ENCODE measurements at regions not wholly inside any gene's neighbourhood (a gene's known extent, or its start where the extent isn't known, plus 50 kb on each side); places are given as distances from the start of the nearest gene placed in this dataset.

DNA sequence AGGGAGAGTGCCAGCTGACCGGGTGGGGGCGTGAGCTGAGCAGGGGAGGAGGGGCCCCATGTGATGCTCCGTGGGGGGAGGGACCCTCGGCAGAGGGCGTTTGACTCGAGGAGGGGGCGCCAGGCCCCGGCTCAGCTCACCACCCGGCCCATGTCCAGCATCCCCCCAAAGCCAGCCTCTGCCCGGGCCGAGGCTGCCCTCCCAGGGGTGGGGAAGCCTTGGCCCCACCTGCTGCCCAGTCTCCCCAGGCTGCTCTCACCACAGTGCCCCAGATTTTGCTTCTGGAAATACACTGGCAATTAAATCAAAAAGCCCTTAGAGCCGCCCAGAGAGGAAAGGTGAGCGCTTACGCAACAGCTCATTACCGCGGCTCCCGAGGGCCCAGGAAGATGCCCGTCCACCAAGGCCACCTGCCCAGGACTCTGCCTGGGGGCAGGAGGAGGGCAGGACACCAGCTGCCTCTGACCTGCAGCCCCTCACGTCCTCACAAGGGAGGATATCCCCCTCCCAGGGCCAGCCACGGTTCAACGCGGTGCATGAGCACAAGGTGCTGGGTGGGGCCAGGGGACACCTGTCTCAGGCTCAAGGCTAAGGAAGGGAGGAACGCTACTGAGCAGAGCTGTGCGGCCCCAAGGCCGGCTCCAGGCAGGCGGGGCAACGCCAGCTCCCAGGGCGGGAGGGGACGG, 70.0 kb upstream of the INPP5A start:
- DNase-seq, result peak; percentile 59

DNA sequence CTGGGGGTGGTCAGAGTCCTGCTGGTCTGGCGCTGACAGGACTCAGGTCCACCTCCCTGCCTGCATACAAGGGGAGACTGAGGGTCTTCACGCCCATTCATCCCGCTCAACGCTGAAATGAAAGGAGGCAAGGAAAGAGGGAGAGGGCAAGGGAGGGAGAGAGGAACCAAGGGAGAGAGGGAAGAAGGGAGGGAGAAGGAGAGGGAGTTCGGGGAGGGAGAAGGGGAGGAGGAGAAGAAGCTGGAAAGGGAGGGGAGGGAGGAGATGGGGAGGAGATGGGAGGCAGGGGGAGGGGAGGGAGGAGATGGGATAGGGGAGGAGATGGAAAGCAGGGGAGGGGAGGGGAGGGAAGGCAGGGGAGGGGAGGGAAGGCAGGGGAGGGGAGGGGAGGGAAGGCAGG, 69.4 kb upstream of the INPP5A start:
- no peak for DNase-seq

GRCh38 chr10:132468651-132469050, 68.9 kb upstream of the INPP5A start:
- no peak for DNase-seq

DNA sequence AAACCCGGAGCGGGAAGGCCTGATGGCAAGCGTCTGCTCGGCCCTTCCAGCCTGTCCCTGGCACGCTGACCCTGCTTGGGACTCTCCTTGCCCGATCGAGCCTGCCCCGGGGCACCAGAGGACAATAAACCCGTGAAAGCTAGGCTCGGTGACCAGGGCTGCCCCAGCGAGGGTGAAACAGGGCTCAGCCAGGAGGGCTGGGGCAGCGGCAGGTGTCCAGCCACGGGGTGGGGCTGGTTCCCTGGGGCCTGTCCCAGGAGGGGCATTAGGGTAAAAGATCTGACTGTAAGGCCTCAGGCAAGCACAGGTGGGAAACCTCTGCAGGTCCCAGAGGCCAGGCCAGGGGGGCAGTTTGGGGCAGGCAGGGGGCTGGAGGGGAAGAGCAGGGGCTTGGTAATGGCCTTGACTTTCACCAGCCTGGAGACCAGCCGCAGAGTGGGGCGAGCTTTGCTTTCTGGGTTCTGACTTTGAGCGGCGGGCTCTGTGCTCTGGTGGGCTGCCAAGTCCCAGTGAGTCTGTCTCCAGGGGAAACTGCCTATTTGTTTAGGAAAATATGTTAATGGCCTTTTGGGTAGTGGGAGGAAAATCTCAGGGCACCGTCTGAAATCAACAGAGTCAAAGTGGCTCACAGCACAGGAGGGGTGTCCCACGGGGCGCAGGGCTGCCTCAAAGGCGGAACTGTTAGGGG, 68.2 kb upstream of the INPP5A start:
- peak; percentile 79 for DNase-seq

DNA sequence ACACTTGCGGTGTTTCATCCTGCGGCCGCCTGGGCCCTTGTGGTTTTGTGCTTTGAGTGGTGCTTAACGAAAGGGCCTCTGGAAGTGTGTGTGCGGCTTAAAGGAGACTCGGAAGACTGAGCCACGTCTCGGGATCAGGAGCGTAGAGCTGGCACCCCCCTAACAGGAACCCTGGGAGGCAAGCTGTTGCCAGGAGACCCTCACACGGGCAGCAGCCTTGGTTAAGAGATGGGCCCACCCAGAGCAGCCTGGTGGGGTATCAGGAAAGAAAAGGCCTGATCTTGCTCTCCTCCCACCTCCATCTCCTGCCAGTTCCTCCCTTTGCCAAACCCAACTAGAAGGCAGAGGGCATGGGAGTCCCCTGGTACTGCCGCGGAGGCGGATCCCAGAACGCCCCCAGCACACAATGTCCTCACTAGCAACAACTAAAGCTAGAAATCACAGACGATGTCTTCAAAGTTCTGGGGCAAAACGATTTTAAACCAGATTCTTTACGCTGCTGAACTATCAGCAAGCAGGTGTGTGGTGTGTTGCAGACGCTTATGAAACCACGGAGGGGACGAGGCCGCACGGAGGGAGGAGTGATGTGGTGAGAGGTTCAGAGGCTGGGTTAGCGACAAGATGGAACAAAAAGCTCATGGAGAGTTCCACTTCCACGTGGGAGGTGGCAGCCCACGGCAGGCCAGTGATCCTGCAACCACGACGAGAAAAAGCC, 67.0 kb upstream of the INPP5A start:
- DNase-seq, result no peak

DNA sequence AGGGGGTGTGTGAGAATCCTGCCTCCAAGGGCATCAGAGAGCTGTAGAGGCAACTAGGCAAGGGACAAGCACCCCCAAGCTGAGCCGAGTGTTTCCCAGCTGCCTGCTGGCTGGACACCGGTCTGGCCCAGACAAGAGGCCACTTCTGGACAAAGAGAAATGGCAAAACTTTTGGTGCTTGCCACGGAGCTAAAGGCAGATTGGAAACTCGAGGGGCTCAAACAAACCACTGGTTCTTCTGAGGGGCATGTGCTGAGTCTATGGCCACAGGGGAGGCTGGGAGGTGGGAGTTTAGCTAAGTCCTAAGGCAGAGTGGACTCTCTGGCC, 66.5 kb upstream of the INPP5A start:
- DNase-seq, result no peak

DNA sequence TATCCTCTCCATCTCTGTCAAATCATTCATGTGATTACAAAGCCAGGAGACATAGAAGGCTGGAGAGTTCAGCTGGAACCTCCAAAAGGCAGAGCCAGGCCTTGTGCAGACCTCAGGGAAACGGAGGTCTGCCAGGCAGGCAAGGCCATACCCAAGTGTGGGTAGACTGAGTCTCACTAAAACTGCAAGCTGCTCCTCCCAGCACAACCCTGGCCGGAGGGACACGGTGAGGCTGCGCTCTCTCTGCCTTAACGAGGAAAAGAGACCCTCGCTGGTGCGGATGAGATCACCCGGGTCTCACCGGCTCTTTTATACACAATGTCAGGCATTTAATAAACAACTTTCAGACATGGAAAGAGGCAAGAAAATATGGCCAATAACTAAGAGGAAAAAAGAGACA, 66.1 kb upstream of the INPP5A start:
- DNase-seq, result no peak

GRCh38 chr10:132475086-132475485, 62.5 kb upstream of the INPP5A start:
- DNase-seq, result no peak

DNA sequence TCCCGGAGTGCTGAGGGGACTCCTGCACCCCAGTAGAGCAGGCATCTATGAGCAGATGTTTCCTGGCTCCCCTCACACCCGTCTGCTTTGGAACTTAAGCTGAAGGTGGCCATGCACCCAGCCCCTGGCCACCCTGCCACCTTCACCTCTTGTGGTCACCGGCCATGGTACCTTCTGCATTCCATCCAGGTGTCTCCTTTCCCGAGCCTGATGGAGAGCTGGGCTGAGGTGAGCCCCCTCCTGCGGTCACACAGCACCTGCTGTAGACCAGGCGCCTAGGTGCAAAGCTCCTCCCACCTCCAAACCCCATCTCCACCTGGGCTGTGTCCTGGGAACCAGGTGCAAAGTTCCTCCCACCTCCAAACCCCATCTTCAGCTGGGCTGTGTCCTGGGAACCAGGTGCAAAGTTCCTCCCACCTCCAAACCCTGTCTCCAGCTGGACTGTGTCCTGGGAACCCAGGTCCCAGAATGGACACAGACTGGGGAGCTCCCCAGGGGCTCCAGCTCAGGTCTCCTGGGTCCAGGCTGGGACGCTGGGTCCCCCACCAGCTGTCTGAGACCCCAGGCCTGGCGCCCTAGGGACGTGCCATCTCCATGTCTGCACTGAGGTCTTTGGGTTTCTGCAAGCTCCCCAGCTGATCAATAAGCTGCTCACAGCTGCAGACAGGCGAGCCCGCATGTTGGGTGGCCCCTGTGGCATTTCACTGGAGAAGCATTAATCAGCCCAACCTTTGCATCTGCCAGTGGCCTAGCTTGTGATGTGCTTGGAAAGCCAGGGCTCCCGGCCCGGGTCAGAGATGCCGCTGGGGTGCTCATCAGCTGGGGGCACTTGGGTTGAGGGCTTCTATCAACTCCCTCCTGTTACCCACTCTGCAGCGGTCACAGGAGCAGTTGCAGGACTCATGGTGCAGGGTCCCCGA, 61.2 kb upstream of the INPP5A start:
- DNase-seq, result no peak

- DNase-seq, result no peak
Observed at GRCh38 chr10:132477066-132477397, 60.6 kb upstream of the INPP5A start.

DNA sequence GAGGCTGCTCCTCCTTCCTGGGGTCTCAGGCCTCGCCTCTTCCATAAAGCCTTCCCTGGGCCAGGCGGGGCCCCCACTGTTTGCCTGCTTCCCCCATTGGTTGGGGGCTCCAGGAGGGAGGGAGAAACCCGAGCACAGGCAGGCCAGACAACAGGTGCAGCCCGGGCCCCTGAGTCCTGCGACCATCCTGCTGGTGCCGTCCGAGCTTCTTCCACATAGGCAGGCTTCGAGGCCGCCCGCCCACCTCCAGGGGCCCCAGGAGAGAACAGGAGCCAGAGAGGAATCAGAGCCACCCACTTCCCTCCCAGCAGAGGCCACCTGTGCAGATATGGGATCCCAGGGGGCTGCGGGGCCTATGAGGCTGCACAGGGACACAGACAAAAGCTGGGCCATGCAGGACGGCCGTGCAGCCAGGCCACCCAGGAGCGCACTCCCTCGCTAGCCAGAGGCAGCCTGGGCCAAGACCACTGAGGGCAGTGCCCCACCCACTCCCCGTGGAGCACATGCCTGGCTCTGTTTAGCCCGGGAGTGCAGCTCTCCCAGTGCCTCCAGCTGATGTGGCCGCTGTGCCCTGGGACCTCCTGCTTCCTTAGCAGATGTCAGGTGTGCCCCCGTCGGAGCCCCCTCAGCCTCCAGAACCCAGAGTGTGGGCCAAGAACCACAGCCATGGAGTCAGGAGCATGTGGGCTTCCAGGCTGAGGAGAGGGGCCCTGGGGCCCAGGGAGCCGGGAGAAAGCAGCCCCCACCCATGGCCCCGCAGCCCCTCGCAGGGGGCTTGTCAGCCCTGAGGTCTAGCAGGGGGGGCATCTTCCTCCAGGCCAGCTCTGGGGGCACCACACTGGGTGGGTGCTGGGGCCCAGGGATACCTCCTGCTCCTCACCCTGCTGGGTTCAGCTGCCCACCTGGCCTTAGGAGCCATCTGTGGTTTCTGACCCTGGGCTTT, 59.9 kb upstream of the INPP5A start:
- DNase-seq, result no peak

DNA sequence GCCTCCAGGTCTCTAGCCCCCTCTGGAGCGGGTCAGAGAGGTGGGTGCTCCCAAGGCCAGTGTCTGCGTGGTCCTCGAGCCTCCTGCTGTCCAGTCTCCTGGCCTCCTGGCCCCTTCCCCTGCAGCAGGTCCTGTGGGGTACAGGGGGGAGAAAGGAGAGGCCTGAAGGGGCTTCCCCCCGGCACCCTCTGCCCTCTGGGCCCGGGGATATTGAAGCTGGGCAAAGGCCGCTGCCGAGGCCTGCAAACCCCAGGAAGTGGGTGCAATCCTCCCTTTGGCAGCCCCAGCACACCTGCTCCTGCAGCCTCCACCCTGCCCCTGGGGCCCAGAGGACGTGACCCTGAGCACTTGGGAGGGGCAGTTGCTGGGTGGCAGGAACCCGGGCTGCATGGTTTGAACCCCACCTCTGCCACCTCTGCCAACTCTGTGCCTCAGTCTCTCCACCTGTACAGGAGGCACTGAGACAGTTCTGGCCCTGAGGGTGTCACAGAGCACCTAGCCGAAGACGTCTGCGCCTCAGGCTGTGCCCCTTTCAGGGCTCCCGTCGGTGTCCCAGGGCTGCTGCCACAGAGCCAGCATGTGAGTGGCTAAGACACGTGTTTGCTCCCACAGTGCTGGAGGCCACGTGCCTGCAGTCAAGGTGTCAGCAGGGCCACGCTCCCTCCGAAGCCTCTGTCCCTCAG, 59.1 kb upstream of the INPP5A start:
- DNase-seq, result no peak

GRCh38 chr10:132479024-132479602, 58.5 kb upstream of the INPP5A start:
- DNase-seq, result no peak

GRCh38 chr10:132479603-132480221, 57.9 kb upstream of the INPP5A start:
- no peak for DNase-seq

DNA sequence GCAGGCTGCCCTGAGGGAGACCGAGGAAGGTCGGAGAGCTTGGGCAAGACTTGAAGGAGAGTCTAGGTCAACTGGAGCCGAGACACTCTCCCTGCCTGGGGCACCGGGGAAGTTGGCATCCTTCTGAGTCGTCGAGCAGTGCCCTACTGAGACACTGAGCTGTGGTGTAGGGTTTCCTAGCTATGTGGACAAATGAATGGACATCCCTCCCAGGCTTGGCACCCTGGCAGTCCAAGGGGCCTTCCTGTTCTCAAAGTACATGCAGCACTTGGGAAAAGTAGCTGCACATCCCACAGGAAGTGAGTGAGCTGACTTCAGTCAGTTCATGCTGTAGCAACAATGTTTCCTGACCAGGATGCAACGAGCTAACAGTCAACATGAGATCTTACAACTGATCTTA, 57.2 kb upstream of the INPP5A start:
- DNase-seq, result no peak

GRCh38 chr10:132481690-132482089, 55.9 kb upstream of the INPP5A start:
- DNase-seq, result no peak

GRCh38 chr10:132482090-132482800, 55.3 kb upstream of the INPP5A start:
- no peak for DNase-seq

- no peak for DNase-seq
Observed at GRCh38 chr10:132483394-132483793, 54.2 kb upstream of the INPP5A start.

DNA sequence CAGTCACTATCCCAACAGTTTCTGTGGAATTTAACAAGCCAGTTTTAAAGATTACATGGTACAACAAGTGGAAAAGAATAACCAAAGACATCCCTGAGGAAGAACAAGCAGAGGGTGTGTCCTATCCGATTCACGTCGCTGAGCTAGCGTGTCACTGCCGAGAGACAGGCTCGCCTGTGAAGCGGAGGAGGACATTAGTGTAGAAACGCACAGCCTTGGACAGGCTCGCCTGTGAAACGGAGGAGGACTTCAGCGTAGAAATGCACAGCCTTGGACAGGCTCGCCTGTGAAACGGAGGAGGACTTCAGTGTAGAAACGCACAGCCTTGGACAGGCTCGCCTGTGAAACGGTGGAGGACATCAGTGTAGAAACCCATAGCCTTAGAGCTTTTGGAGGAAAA, 52.7 kb upstream of the INPP5A start:
- no peak for DNase-seq

- DNase-seq, result no peak
Observed at GRCh38 chr10:132485391-132485790, 52.2 kb upstream of the INPP5A start.

All from NCI-H1436 treated with DMSO at 0.1 percent for 48 hours (cell line).